HG02981 (cell line): ENCODE measurements at regions not wholly inside any gene's neighbourhood (a gene's known extent, or its start where the extent isn't known, plus 50 kb on each side); places are given as distances from the start of the nearest gene placed in this dataset.

Experiments
- ATAC-seq: cut with Tn5 transposase; IDR thresholded peaks from one replicate; pipeline ENCODE4 v1.9.1; 2021; ENCODE audit warnings: mild to moderate bottlenecking, moderate library complexity; ENCODE audit not compliant: unreplicated experiment

DNA sequence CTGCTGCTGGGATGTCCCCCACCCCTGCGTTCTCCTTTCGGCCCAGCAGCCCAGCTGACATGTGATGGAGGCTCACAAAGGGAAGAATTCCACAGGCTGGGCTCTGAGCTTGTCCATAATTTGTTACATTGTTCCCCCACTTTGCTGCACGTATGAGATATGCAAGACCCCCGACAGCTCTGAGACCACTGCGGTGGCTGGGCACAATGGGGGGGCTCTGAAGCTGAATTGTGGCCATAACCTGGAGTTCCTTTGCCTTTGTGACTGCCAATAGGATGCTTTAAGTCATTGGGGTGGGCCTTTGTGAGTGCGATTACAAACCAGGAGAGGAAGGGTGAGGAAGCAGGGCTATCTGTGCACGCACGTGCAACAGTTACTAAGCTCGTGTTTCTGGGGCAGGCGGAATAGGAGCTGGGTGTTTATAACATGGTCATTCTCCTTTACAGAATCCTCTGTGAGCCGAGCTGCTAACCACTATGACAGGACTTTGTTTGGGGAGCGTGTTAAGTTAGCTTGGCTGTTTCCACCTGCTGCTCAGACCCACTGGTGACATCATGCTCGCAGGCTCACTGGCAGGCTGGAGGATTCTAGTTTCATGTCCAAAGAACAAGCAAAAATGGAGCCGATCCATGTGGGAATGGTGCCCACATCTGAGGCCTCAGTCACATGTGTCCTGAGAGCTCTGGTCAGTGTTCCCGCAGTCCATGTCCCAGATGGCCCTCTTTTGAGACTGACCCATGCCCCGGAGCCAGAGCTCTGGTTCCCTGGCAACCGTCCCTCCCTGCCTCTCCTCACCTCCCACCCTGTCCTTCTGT, 208.3 kb upstream of the SALL1 start:
- no peak for ATAC-seq

- no peak for ATAC-seq
Observed at GRCh38 chr16:51357839-51358238, 206.8 kb upstream of the SALL1 start.

- ATAC-seq, result no peak
Observed at GRCh38 chr16:51355875-51356274, 204.8 kb upstream of the SALL1 start.

DNA sequence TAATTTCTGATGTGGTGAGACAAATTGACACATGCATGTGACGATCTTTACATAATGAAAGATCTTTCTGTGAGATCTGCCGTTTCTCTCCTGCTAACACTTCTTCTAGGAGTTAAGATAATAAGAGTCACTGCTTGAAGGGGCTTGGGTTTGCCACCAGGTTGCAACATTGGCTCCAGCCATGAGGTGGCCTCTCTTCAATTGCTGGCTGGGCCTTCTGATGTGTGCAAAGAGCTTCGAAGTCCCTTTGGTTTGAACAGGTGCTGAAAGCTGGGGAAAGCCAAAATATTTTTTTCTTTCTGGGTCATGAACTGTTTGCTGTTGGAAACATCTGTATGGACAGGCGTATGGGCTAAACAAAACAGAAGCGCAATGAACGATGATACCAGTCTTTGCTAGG, 204.1 kb upstream of the SALL1 start:
- ATAC-seq, result no peak

GRCh38 chr16:51353055-51353454, 202.0 kb upstream of the SALL1 start:
- no peak for ATAC-seq

DNA sequence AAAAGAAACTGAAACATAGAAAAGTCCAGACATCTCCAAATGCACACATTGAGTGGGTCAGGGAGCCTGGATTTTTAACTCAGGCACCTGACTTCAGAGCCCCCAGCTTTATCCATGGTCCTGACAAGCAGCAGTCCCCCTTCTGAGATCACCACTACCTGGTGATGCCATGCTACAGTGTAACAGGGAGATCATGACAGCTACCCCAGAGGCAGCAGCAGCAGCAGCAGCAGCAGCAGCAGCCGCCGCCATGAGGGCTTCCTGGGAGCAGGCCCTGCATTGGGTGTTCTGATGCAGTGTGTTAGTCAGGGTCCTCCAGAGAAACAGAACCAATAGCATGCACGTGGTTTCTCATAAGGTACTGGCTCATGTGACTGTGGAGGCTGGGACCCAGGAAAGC, 198.6 kb upstream of the SALL1 start:
- no peak for ATAC-seq

DNA sequence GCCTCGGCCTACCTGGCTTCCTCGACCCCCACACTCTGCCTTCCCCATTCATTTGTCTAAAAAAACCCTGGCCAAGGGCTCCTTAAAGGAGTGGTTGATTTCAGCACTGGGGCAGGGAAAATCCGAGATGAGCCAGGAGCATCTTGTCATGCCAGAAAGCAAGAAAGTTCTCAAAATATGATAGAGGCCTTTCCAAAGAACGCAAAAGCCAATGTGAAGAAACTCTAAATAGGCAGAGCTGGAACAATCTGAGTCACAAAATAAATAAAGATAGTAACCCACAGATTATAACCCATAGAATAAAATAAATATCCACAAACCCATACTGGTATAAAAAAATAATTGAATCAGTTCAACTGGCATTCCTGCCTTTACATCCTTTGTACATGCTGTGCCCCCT, 192.3 kb upstream of the SALL1 start:
- no peak for ATAC-seq

DNA sequence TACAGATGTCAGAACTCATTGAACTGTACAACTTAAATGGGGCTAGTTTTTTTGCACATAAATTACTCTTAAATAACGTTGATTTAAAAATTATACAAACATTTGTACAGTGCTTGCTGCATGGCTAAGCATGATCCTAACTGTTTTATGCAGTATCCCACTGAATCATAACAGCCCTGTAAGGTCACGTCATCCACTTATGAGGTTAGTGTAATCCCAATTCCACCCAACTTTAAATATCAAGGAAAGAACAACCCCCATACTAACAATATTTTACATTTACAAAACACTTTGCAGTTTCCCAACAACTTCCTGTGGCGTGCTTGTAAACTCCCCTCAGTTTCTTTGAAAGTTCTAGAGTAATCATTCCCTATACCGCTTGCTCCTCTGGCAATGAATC, 190.1 kb upstream of the SALL1 start:
- no peak for ATAC-seq

GRCh38 chr16:51337662-51338061, 186.6 kb upstream of the SALL1 start:
- no peak for ATAC-seq

GRCh38 chr16:51328733-51329132, 177.7 kb upstream of the SALL1 start:
- no peak for ATAC-seq

DNA sequence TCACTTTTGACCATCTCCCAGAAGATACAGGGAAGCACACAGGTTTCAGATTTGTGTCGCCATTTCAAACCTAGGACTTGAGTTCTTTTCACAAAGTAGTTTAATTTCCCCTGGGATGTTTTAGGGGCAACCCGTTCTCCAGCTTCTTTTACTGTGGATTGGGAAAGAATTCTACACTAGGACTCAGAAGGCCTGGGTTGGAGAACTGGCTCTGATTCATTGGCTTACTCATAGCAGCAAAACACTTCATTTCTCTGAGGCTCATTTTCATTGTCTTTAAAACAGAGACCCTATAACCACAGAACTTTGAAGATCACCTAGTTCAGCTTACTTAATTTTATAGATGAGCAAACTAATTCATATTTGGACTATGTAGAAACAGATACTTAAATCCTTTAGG, 175.9 kb upstream of the SALL1 start:
- ATAC-seq, result no peak

DNA sequence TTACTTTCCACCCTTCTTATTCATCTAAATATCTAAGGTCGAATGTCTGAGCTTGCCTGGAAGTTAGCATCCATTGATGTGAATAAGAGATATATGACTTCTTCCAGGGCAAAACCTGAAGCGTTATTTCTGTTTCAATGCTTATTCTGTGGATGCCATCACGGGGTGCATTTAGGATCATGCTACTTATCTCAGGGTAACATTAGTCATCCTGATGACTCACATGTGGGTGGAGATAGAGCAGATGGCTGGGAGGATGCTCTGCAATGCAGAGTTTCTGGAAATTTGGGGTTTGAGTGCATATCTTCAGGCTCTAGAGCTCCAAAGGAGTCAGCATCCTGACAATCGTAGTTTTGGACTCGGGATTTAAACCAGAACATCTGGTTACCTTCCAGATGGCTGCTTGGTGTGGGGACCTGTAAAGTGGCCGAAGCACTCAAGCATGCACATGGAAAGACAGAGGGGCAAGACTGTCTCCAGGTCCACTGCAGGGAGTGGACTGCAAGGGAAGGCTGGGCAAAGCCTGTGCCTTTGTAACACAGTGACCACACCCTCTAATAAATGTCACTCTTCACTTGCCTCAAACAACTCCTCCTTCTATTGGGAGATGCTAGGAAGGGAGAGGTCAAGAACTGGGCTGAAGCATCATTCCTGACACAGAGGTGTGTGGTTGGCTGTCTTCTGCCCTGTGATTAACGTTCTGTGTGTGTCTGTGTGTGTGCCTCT, 175.2 kb upstream of the SALL1 start:
- ATAC-seq, result no peak

DNA sequence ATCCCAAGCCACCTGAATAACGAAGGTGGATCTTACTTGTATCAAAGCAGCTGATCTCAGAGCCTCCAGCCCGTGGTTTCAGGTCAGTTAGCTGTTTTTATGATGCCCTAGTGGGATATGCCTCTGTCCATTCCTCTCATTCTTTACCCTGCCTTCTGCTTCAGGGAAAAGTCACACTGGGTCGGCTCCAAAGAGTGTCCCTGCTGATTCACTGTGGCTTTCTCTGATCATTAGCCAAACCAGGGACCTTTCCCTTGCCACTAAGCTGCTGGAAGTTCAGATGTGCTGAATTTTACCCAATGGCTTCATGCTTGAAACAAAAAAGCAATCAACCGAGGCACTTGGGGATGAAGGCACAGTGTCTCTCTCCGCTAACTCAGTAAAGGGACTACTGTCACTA, 170.2 kb upstream of the SALL1 start:
- no peak for ATAC-seq

DNA sequence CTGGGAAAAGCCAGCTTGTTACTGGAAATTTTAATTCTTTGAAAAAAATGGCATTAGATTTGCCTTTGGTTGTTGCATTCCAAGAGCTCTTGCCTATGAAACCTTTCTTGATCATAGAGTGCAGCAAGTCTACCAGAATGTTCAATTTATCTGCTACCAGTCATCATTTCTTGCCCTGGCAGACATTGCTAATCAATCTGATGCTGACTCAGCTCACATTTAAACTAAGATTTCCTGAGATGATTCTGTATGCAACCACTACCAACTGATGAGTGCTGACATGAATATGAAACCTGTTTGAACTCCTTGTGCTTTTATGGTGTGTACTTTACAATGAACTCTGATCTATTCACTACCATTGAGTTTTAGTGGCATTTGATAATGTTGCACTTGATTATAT, 166.5 kb upstream of the SALL1 start:
- no peak for ATAC-seq

DNA sequence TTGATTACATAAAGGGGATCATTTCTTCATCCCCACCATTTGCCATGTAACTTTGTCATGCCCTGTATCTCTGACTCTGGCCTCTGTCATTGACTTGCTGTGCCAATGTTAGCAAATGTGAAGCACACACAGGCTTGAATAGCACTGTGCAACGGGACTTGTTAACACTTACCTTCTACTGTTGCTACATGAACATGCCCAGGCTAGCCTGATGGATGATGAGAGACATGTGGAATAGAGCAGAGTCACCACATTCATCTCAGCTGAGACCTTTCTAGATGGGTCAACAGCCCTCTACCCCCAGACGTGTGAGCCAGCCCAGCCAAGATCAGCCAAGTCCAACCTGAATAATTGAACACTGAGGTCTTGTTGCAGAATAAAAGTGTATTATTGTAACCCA, 162.1 kb upstream of the SALL1 start:
- no peak for ATAC-seq

GRCh38 chr16:51312363-51313150, 161.5 kb upstream of the SALL1 start:
- ATAC-seq, result no peak

- ATAC-seq, result no peak
Observed at GRCh38 chr16:51310159-51310558, 159.1 kb upstream of the SALL1 start.

- ATAC-seq, result no peak
Observed at GRCh38 chr16:51306886-51307595, 156.0 kb upstream of the SALL1 start.

DNA sequence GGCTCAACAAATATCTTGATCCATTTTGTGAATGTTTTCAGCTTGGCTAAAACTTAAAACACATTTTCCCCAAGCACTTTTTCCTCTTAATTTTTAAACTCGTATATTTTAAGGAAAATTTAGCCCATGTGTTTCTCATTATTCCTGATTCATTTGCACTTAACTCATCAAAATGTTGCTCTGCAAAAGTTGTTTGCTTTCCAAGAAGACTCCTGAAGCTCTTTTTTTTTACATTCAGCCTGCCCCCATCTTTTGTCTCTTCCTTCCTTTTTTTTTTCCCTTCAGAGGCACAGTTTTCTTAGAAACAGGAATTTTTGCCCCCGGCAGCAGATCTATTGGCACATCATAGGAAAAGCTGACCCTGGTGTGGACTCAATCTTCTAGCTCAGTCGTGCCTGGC, 155.0 kb upstream of the SALL1 start:
- no peak for ATAC-seq

DNA sequence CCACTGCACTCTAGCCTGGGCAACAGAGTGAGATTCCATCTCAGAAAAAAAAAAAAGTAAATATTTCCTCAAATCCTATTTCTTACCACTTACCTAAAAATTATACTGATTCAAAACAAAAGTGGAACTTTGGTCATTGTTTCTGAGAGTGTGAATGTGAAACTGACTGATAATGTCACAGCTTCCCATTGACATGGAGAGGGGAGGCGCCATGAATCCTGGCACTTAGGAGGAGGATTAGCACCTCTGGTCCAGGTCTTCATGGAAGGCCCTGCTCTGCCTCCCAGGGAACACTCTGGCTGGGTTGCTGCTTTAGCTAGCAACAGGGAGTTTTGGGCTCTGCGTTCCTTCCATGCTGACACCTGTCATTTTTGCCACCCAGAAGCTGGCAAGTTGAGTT, 154.3 kb upstream of the SALL1 start:
- ATAC-seq, result no peak

DNA sequence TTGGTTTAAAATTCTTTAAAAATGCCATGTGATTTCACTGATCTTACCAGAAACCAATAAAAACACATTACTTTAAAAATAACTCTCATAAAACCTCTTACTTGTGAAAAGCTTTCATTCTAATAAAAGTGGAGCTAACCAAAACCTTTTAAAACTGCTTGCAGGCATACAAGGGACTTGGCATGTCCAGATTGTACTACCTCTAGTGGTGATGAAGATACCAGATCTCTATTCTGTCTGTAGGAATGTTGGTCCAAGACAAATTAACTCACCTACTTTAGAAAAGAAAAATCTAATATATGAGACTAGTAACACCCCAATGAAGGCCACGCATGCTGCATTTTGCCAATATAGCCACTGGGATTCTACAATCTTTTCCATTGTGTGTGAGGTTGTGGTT, 151.0 kb upstream of the SALL1 start:
- ATAC-seq, result no peak
